HG03097 (cell line): ENCODE measurements at regions not wholly inside any gene's neighbourhood (a gene's known extent, or its start where the extent isn't known, plus 50 kb on each side); places are given as distances from the start of the nearest gene placed in this dataset.

Source experiments
- ATAC-seq: cut with Tn5 transposase; IDR thresholded peaks from one replicate; pipeline ENCODE4 v1.9.1; 2021; ENCODE audit not compliant: unreplicated experiment, low FRiP score

- no peak for ATAC-seq
Observed at GRCh38 chr6:26195924-26196845, 109.0 kb downstream of the HFE start.

- peak; percentile 32 for ATAC-seq
Observed at GRCh38 chr6:26196846-26197635, 109.8 kb downstream of the HFE start.

GRCh38 chr6:26197636-26197932, 110.4 kb downstream of the HFE start:
- no peak for ATAC-seq

GRCh38 chr6:26197933-26198721, 110.9 kb downstream of the HFE start:
- no peak for ATAC-seq

- no peak for ATAC-seq
Observed at GRCh38 chr6:26198722-26199056, 111.5 kb downstream of the HFE start.

GRCh38 chr6:26199057-26199772, 112.0 kb downstream of the HFE start:
- ATAC-seq, result peak; percentile 58

- ATAC-seq, result no peak
Observed at GRCh38 chr6:26199773-26200764, 112.8 kb downstream of the HFE start.

- ATAC-seq, result no peak
Observed at GRCh38 chr6:26200918-26201721, 113.9 kb downstream of the HFE start.

- no peak for ATAC-seq
Observed at GRCh38 chr6:26202201-26202611, 115.0 kb downstream of the HFE start.

GRCh38 chr6:26202811-26203583, 115.8 kb downstream of the HFE start:
- ATAC-seq, result no peak

GRCh38 chr6:26204332-26205160, 117.3 kb downstream of the HFE start:
- ATAC-seq, result peak; percentile 58

- ATAC-seq, result peak; percentile 33
Observed at GRCh38 chr6:26205161-26205624, 118.0 kb downstream of the HFE start.

GRCh38 chr6:26205625-26206574, 118.7 kb downstream of the HFE start:
- no peak for ATAC-seq

- ATAC-seq, result no peak
Observed at GRCh38 chr6:26206868-26207801, 119.9 kb downstream of the HFE start.

GRCh38 chr6:26211963-26212362, 124.7 kb downstream of the HFE start:
- ATAC-seq, result no peak
